ENCODE measurements at regions not wholly inside any gene's neighbourhood (a gene's known extent, or its start where the extent isn't known, plus 50 kb on each side); places are given as distances from the start of the nearest gene placed in this dataset.

DNA sequence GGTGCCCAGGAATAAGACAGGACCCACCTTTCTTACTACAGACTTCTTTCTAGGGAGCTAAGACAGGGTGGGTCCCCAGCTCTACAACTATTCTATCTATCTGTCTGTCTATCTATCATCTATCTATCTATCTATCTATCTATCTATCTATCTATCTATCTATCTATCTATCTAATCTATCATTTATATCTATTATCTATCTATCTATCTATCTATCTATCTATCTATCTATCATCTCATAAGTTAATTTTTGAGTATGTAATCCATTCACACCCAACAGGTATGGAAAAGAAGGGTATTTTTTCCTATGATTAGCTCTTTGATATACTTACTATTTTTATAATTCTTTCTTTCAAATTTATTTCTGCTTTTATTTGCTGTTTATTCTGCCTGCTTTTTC, 55.9 kb downstream of the BAMBI start:
- no peak overlapping the region for H2AFZ ChIP-seq
- H3K27ac ChIP-seq (ENCODE audit: low read depth), result no peak overlapping the region
- Mint-ChIP-seq H3K4me1 (no peaks in the 10 kb centered on the region; the same call in 2 of the 3 replicates), H3K36me3 (ENCODE audit: low read depth) (no peaks in the 10 kb centered on the region; the same call in 2 of the 3 replicates), H3K4me3 (no peak overlapping the region), H3K9me3 (0 out of 3 replicates have a peak, but pooled peaks cover 3% of the 10 kb centered on the region), H3K27ac (no peak overlapping the region), H3K27me3 (ENCODE audit: insufficient read depth, low read depth, poor library complexity) (peaks cover 3% of the 10 kb centered on the region)
- H3K79me2 ChIP-seq (replicated peaks; ENCODE audit: insufficient read depth), result no peaks in the 10 kb centered on the region
- ATAC-seq (no peak), DNase-seq (ENCODE audit: low spot score) (no peak)
- H3K4me2 ChIP-seq, result no peak overlapping the region
- H4K20me1 ChIP-seq (replicated peaks; ENCODE audit: insufficient read depth), result no peaks in the 10 kb centered on the region
- 0 out of 2 replicates have a peak, but pooled peaks cover 7% of the 10 kb centered on the region for H3K9me2 ChIP-seq (ENCODE audit: insufficient read depth)
- no peaks in the 10 kb centered on the region for H3F3A ChIP-seq (replicated peaks; ENCODE audit: low read depth)
- no peak for TF ChIP-seq NANOG (IDR thresholded peaks at IDR 0.05; ENCODE audit: borderline replicate concordance)
- TF ChIP-seq EZH2 (IDR thresholded peaks at IDR 0.05; ENCODE audit: low read depth, unreplicated experiment), result no peak
- no peak for TF ChIP-seq ZNF331 (CRISPR knock-in tag; IDR thresholded peaks at IDR 0.05; ENCODE audit: low read depth)
- TF ChIP-seq, protein P1, sequence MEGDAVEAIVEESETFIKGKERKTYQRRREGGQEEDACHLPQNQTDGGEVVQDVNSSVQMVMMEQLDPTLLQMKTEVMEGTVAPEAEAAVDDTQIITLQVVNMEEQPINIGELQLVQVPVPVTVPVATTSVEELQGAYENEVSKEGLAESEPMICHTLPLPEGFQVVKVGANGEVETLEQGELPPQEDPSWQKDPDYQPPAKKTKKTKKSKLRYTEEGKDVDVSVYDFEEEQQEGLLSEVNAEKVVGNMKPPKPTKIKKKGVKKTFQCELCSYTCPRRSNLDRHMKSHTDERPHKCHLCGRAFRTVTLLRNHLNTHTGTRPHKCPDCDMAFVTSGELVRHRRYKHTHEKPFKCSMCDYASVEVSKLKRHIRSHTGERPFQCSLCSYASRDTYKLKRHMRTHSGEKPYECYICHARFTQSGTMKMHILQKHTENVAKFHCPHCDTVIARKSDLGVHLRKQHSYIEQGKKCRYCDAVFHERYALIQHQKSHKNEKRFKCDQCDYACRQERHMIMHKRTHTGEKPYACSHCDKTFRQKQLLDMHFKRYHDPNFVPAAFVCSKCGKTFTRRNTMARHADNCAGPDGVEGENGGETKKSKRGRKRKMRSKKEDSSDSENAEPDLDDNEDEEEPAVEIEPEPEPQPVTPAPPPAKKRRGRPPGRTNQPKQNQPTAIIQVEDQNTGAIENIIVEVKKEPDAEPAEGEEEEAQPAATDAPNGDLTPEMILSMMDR (conservative IDR thresholded peaks at IDR 0.05; ENCODE audit: low read depth in 2 of 2), result no peak
- TF ChIP-seq JUNB (IDR thresholded peaks at IDR 0.05; ENCODE audit: unreplicated experiment), result no peak
- TF ChIP-seq ZNF114 (CRISPR knock-in tag; IDR thresholded peaks at IDR 0.05), result no peak
- no peak for TF ChIP-seq CREB1 (CRISPR knock-in tag; IDR thresholded peaks at IDR 0.05; ENCODE audit: low read depth)
- TF ChIP-seq, protein P2, sequence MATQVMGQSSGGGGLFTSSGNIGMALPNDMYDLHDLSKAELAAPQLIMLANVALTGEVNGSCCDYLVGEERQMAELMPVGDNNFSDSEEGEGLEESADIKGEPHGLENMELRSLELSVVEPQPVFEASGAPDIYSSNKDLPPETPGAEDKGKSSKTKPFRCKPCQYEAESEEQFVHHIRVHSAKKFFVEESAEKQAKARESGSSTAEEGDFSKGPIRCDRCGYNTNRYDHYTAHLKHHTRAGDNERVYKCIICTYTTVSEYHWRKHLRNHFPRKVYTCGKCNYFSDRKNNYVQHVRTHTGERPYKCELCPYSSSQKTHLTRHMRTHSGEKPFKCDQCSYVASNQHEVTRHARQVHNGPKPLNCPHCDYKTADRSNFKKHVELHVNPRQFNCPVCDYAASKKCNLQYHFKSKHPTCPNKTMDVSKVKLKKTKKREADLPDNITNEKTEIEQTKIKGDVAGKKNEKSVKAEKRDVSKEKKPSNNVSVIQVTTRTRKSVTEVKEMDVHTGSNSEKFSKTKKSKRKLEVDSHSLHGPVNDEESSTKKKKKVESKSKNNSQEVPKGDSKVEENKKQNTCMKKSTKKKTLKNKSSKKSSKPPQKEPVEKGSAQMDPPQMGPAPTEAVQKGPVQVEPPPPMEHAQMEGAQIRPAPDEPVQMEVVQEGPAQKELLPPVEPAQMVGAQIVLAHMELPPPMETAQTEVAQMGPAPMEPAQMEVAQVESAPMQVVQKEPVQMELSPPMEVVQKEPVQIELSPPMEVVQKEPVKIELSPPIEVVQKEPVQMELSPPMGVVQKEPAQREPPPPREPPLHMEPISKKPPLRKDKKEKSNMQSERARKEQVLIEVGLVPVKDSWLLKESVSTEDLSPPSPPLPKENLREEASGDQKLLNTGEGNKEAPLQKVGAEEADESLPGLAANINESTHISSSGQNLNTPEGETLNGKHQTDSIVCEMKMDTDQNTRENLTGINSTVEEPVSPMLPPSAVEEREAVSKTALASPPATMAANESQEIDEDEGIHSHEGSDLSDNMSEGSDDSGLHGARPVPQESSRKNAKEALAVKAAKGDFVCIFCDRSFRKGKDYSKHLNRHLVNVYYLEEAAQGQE (IDR thresholded peaks at IDR 0.05; ENCODE audit: unreplicated experiment), result no peak
- TF ChIP-seq, protein P3, sequence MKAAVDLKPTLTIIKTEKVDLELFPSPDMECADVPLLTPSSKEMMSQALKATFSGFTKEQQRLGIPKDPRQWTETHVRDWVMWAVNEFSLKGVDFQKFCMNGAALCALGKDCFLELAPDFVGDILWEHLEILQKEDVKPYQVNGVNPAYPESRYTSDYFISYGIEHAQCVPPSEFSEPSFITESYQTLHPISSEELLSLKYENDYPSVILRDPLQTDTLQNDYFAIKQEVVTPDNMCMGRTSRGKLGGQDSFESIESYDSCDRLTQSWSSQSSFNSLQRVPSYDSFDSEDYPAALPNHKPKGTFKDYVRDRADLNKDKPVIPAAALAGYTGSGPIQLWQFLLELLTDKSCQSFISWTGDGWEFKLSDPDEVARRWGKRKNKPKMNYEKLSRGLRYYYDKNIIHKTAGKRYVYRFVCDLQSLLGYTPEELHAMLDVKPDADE (IDR thresholded peaks at IDR 0.05), result no peak
- TF ChIP-seq ZNF462 (CRISPR knock-in tag; IDR thresholded peaks at IDR 0.05), result no peak
- TF ChIP-seq POLR2AphosphoS5 (IDR thresholded peaks at IDR 0.05; ENCODE audit: low read depth), result no peak
- no peak for TF ChIP-seq STAT1 (IDR thresholded peaks at IDR 0.05; ENCODE audit: unreplicated experiment)
- TF ChIP-seq EZH2phosphoT487 (IDR thresholded peaks at IDR 0.05; ENCODE audit: unreplicated experiment), result no peak
- H3K4me1 ChIP-seq (ENCODE audit: insufficient read depth), result no peaks in the 10 kb centered on the region
- no peak overlapping the region for H3K4me3 ChIP-seq
- no peaks in the 10 kb centered on the region for H3K27me3 ChIP-seq (ENCODE audit: insufficient read depth)
- no peaks in the 10 kb centered on the region for H3K36me3 ChIP-seq (ENCODE audit: insufficient read depth)

All from GM23338 (cell line).